IPS-18a (cell line): ENCODE measurements at regions not wholly inside any gene's neighbourhood (a gene's known extent, or its start where the extent isn't known, plus 50 kb on each side); places are given as distances from the start of the nearest gene placed in this dataset.

Source experiments
- H3K27ac ChIP-seq: one replicate; pipeline ENCODE4 v1.5.1; 2013; ENCODE audit warnings: low read length
- H3K27me3 ChIP-seq: one replicate; pipeline ENCODE4 v1.6.1; 2013; ENCODE audit warnings: mild to moderate bottlenecking, low read length; ENCODE audit not compliant: control insufficient read depth, insufficient read depth
- H3K36me3 ChIP-seq: one replicate; pipeline ENCODE4 v1.6.1; 2013; ENCODE audit warnings: low read depth, low read length; ENCODE audit not compliant: control insufficient read depth
- H3K4me1 ChIP-seq: one replicate; pipeline ENCODE4 v1.6.1; 2013; ENCODE audit warnings: low read depth, low read length; ENCODE audit not compliant: control insufficient read depth
- H3K4me3 ChIP-seq: one replicate; pipeline ENCODE4 v1.5.1; 2013; ENCODE audit warnings: low read length
- H3K9ac ChIP-seq: one replicate; pipeline ENCODE4 v1.6.1; 2013; ENCODE audit warnings: mild to moderate bottlenecking, low read length, moderate library complexity
- H3K9me3 ChIP-seq: one replicate; pipeline ENCODE4 v1.6.1; 2013; ENCODE audit warnings: low read depth, low read length; ENCODE audit not compliant: control insufficient read depth

- no peaks in the 10 kb centered on the region for H3K4me1 ChIP-seq
- no peak overlapping the region for H3K4me3 ChIP-seq
- H3K27me3 ChIP-seq, result no peaks in the 10 kb centered on the region
- no peaks in the 10 kb centered on the region for H3K36me3 ChIP-seq
- H3K9ac ChIP-seq, result no peak overlapping the region
- no peaks in the 10 kb centered on the region for H3K9me3 ChIP-seq
- no peak overlapping the region for H3K27ac ChIP-seq
Observed at GRCh38 chr2:239727776-239728600, 297.2 kb downstream of the NDUFA10 start.

GRCh38 chr2:239727182-239727775 lies 297.9 kb downstream of the NDUFA10 start:
- Histone ChIP-seq H3K27ac (no peak overlapping the region), H3K9ac (no peak overlapping the region), H3K27me3 (no peaks in the 10 kb centered on the region), H3K4me1 (no peaks in the 10 kb centered on the region), H3K4me3 (no peak overlapping the region), H3K36me3 (no peaks in the 10 kb centered on the region), H3K9me3 (no peaks in the 10 kb centered on the region)

GRCh38 chr2:239726631-239727181 lies 298.4 kb downstream of the NDUFA10 start:
- Histone ChIP-seq H3K4me3 (no peak overlapping the region), H3K9ac (no peak overlapping the region), H3K4me1 (no peaks in the 10 kb centered on the region), H3K36me3 (no peaks in the 10 kb centered on the region), H3K9me3 (no peaks in the 10 kb centered on the region), H3K27me3 (no peaks in the 10 kb centered on the region), H3K27ac (no peak overlapping the region)

GRCh38 chr2:239726091-239726591 lies 299.0 kb downstream of the NDUFA10 start:
- Histone ChIP-seq H3K4me3 (no peak overlapping the region), H3K27ac (no peak overlapping the region), H3K27me3 (no peaks in the 10 kb centered on the region), H3K9ac (no peak overlapping the region), H3K9me3 (no peaks in the 10 kb centered on the region), H3K36me3 (no peaks in the 10 kb centered on the region), H3K4me1 (no peaks in the 10 kb centered on the region)

GRCh38 chr2:239725551-239725890 lies 299.6 kb downstream of the NDUFA10 start:
- Histone ChIP-seq H3K27me3 (no peaks in the 10 kb centered on the region), H3K4me3 (no peak overlapping the region), H3K9me3 (no peaks in the 10 kb centered on the region), H3K4me1 (no peaks in the 10 kb centered on the region), H3K27ac (no peak overlapping the region), H3K9ac (no peak overlapping the region), H3K36me3 (no peaks in the 10 kb centered on the region)

GRCh38 chr2:239724851-239725550 lies 300.1 kb downstream of the NDUFA10 start:
- H3K36me3 ChIP-seq, result no peaks in the 10 kb centered on the region
- H3K9ac ChIP-seq, result no peak overlapping the region
- H3K27me3 ChIP-seq, result no peaks in the 10 kb centered on the region
- H3K4me3 ChIP-seq, result no peak overlapping the region
- no peaks in the 10 kb centered on the region for H3K9me3 ChIP-seq
- no peak overlapping the region for H3K27ac ChIP-seq
- H3K4me1 ChIP-seq, result no peaks in the 10 kb centered on the region

GRCh38 chr2:239724194-239724849 lies 300.8 kb downstream of the NDUFA10 start:
- Histone ChIP-seq H3K9ac (no peak overlapping the region), H3K27me3 (no peaks in the 10 kb centered on the region), H3K4me1 (no peaks in the 10 kb centered on the region), H3K4me3 (no peak overlapping the region), H3K36me3 (no peaks in the 10 kb centered on the region), H3K27ac (no peak overlapping the region), H3K9me3 (no peaks in the 10 kb centered on the region)

GRCh38 chr2:239723486-239724193 lies 301.5 kb downstream of the NDUFA10 start:
- Histone ChIP-seq H3K9me3 (no peaks in the 10 kb centered on the region), H3K27ac (no peak overlapping the region), H3K4me3 (no peak overlapping the region), H3K27me3 (no peaks in the 10 kb centered on the region), H3K4me1 (no peaks in the 10 kb centered on the region), H3K36me3 (no peaks in the 10 kb centered on the region), H3K9ac (no peak overlapping the region)

GRCh38 chr2:239722760-239723470 lies 302.2 kb downstream of the NDUFA10 start:
- H3K36me3 ChIP-seq, result no peaks in the 10 kb centered on the region
- H3K9me3 ChIP-seq, result no peaks in the 10 kb centered on the region
- no peak overlapping the region for H3K27ac ChIP-seq
- H3K27me3 ChIP-seq, result no peaks in the 10 kb centered on the region
- no peak overlapping the region for H3K4me3 ChIP-seq
- no peaks in the 10 kb centered on the region for H3K4me1 ChIP-seq
- no peak overlapping the region for H3K9ac ChIP-seq

- Histone ChIP-seq H3K9me3 (no peaks in the 10 kb centered on the region), H3K27ac (no peak overlapping the region), H3K4me3 (no peak overlapping the region), H3K27me3 (no peaks in the 10 kb centered on the region), H3K4me1 (no peaks in the 10 kb centered on the region), H3K36me3 (no peaks in the 10 kb centered on the region), H3K9ac (no peak overlapping the region)
Observed at GRCh38 chr2:239721991-239722759, 303.0 kb downstream of the NDUFA10 start.
